ENCODE measurements at regions not wholly inside any gene's neighbourhood (a gene's known extent, or its start where the extent isn't known, plus 50 kb on each side); places are given as distances from the start of the nearest gene placed in this dataset.
"Not testable (repeated sequence)": the region's sequence is repeated elsewhere in the genome, so short reads cannot be mapped to it uniquely, and the experiment has no call there.

GRCh38 chr5:152787709-152788217 lies 382.7 kb upstream of the NMUR2 start:
- not testable (repeated sequence) for H3K27ac ChIP-seq (ENCODE audit: low read depth, low read length, severe bottlenecking); H3K4me3 ChIP-seq (ENCODE audit: extremely low read depth, insufficient read depth, low read length, poor library complexity, severe bottlenecking); H3K9me3 ChIP-seq (ENCODE audit: control insufficient read depth, low read length); H3K36me3 ChIP-seq (ENCODE audit: control insufficient read depth, insufficient read depth, low read length); H3K4me1 ChIP-seq (ENCODE audit: control insufficient read depth, insufficient read depth, low read length, poor library complexity, severe bottlenecking)
- WGBS, 2 experiments (ENCODE audit: insufficient coverage in 2 of 2) = 76 to 80% methylated on average over 3 of the region's 6 CpGs

DNA sequence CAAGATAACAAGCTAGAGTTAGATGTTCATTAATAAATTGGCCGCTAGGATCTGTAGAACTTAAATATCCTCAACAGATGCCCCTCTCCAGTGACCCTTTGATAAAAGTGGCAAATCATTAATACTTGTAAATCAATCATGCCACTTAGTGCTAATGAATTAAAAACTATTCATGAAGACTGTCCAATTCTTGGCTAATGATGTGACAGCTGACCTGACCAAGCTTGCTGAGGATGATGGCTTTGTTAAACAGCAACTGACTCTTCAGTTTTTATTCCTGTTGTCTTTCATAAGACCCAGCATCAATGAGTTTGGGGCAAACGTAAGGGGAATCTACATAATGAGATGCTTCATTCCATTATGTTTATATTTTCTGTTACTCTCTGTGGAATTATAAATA lies 396.8 kb upstream of the NMUR2 start:
- H3K36me3 ChIP-seq (ENCODE audit: control insufficient read depth, insufficient read depth, low read length) = no peaks in the 10 kb centered on the region
- no peak overlapping the region for H3K27ac ChIP-seq (ENCODE audit: low read depth, low read length, severe bottlenecking)
- no peaks in the 10 kb centered on the region for H3K9me3 ChIP-seq (ENCODE audit: control insufficient read depth, low read length)
- H3K4me1 ChIP-seq (ENCODE audit: control insufficient read depth, insufficient read depth, low read length, poor library complexity, severe bottlenecking) = no peaks in the 10 kb centered on the region
- H3K4me3 ChIP-seq (ENCODE audit: extremely low read depth, insufficient read depth, low read length, poor library complexity, severe bottlenecking) = no peak overlapping the region
- no CpG with 5 or more reads among the region's 2 CpGs for WGBS, 2 experiments (ENCODE audit: insufficient coverage in 2 of 2)

DNA sequence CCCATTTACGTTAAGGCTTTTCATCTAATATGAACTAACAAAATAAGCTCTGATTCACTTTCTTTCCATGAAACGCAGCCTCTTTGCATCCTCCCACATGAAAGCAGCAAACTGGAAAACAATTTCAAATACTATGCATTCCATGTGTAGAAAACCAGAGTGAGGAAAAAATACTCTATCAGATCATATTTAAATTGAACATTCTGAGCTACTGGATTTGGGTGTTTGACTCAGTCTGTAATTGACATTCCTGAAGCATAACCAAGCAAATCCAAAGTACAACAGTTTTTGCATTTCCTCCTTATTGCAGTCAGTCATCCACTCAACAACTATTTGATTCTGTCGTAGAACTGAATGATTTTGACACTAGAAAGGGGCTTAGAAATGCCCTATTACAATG lies 399.1 kb upstream of the NMUR2 start:
- H3K4me1 ChIP-seq (ENCODE audit: control insufficient read depth, insufficient read depth, low read length, poor library complexity, severe bottlenecking) = no peaks in the 10 kb centered on the region
- no peak overlapping the region for H3K27ac ChIP-seq (ENCODE audit: low read depth, low read length, severe bottlenecking)
- no peaks in the 10 kb centered on the region for H3K9me3 ChIP-seq (ENCODE audit: control insufficient read depth, low read length)
- no peaks in the 10 kb centered on the region for H3K36me3 ChIP-seq (ENCODE audit: control insufficient read depth, insufficient read depth, low read length)
- WGBS, 2 experiments (ENCODE audit: insufficient coverage in 2 of 2) = 44 to 78% methylated on average over 1 of the region's 3 CpGs
- no peak overlapping the region for H3K4me3 ChIP-seq (ENCODE audit: extremely low read depth, insufficient read depth, low read length, poor library complexity, severe bottlenecking)

DNA sequence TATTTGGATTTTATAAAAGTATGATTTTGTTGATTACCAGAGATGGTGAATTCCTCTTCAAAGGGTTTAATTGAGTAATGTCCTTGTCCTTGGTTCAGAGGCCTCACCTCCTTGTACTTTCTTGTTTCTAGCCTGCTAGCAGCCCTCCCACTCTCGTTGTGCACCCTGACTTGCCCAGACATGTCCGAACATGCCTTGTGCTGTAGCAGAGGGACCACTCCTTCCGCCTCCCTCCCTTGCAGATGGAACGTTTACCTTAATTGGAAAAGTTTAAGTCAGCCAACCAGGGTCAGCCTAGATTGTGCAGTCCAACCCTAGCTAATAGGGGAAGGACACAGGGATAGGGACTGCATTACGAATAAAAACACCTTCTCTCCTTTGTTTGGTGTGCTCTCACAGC lies 406.9 kb upstream of the NMUR2 start:
- Histone ChIP-seq H3K4me1 (ENCODE audit: control insufficient read depth, insufficient read depth, low read length, poor library complexity, severe bottlenecking) (no peaks in the 10 kb centered on the region), H3K9me3 (ENCODE audit: control insufficient read depth, low read length) (no peaks in the 10 kb centered on the region), H3K36me3 (ENCODE audit: control insufficient read depth, insufficient read depth, low read length) (no peaks in the 10 kb centered on the region), H3K4me3 (ENCODE audit: extremely low read depth, insufficient read depth, low read length, poor library complexity, severe bottlenecking) (no peak overlapping the region), H3K27ac (ENCODE audit: low read depth, low read length, severe bottlenecking) (peak overlapping the region; percentile 42)
- 81 to 88% methylated on average over 3 to 5 of the region's 5 CpGs for WGBS, 2 experiments (ENCODE audit: insufficient coverage in 2 of 2)

DNA sequence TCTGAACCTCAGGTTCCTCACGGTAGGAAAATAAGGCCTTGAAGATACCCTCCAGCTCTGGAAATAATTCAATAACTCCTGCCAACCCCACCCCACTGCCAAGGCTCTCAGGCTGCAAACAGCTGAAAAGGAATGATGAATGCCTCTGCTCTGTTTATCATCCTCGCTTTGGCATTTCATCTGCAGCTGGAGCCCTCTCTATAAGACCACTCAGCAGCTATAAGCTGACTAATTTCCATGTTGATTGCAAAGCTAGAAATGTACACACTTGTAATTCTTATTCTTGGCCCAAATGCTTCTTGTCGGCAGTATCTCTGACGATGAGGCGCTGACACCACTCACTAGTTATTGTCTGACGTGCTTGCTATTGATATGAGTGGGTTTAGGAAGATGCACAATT lies 408.4 kb upstream of the NMUR2 start:
- H3K4me3 ChIP-seq (ENCODE audit: extremely low read depth, insufficient read depth, low read length, poor library complexity, severe bottlenecking) = no peak overlapping the region
- WGBS, 2 experiments (ENCODE audit: insufficient coverage in 2 of 2) = 100% methylated on average over 1 to 2 of the region's 6 CpGs
- H3K4me1 ChIP-seq (ENCODE audit: control insufficient read depth, insufficient read depth, low read length, poor library complexity, severe bottlenecking) = no peaks in the 10 kb centered on the region
- H3K9me3 ChIP-seq (ENCODE audit: control insufficient read depth, low read length) = no peaks in the 10 kb centered on the region
- H3K27ac ChIP-seq (ENCODE audit: low read depth, low read length, severe bottlenecking) = no peak overlapping the region
- no peaks in the 10 kb centered on the region for H3K36me3 ChIP-seq (ENCODE audit: control insufficient read depth, insufficient read depth, low read length)

DNA sequence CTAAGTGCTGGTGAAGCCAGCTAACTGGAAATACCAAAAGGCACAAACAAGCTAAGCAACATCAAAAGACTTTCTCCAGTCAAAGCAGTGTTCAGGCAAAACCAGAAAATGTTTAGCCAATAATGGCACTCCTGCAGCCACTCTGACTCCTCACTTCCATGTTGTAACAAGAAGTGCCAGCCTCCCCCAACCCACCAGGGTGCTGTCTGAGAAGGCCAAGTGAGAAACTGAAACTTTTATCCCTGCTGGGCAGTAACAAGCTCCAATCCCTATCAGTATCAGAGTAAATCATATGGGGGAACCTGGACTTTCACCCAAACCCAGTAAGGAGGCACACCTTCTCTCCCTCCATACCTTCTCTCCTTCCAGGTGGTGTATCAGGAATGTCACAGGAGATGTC lies 414.8 kb upstream of the NMUR2 start:
- H3K27ac ChIP-seq (ENCODE audit: low read depth, low read length, severe bottlenecking) = peak overlapping the region; percentile 39
- no peaks in the 10 kb centered on the region for H3K36me3 ChIP-seq (ENCODE audit: control insufficient read depth, insufficient read depth, low read length)

DNA sequence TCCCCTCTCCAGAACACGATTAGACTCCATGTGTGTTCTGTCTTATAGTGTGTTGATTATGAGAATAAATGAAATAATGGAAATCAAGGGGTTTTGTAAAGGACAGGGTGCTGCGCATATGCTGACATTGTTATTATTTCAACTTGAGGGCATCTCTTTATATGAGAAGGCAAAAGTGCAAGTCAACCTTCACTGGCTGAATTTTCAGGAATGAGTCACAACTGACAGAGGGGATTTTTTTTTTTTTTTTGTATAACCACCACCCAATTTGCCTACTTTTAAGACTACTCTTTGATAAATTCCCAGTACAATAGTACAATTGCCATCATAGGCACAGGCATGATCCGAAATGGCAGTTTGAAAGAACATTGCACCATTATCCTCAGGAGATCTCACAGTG lies 419.2 kb upstream of the NMUR2 start:
- WGBS, 2 experiments (ENCODE audit: insufficient coverage in 2 of 2) = 100% methylated on average over 1 to 3 of the region's 3 CpGs
- Histone ChIP-seq H3K9me3 (ENCODE audit: control insufficient read depth, low read length) (no peaks in the 10 kb centered on the region), H3K27ac (ENCODE audit: low read depth, low read length, severe bottlenecking) (no peak overlapping the region), H3K4me1 (ENCODE audit: control insufficient read depth, insufficient read depth, low read length, poor library complexity, severe bottlenecking) (peaks cover 5% of the 10 kb centered on the region), H3K36me3 (ENCODE audit: control insufficient read depth, insufficient read depth, low read length) (no peaks in the 10 kb centered on the region), H3K4me3 (ENCODE audit: extremely low read depth, insufficient read depth, low read length, poor library complexity, severe bottlenecking) (no peak overlapping the region)

More for the DNA sequence above, 414.8 kb upstream of the NMUR2 start:
- Histone ChIP-seq H3K9me3 (ENCODE audit: control insufficient read depth, low read length) (no peaks in the 10 kb centered on the region), H3K4me1 (ENCODE audit: control insufficient read depth, insufficient read depth, low read length, poor library complexity, severe bottlenecking) (peaks cover 5% of the 10 kb centered on the region), H3K4me3 (ENCODE audit: extremely low read depth, insufficient read depth, low read length, poor library complexity, severe bottlenecking) (no peak overlapping the region)

DNA sequence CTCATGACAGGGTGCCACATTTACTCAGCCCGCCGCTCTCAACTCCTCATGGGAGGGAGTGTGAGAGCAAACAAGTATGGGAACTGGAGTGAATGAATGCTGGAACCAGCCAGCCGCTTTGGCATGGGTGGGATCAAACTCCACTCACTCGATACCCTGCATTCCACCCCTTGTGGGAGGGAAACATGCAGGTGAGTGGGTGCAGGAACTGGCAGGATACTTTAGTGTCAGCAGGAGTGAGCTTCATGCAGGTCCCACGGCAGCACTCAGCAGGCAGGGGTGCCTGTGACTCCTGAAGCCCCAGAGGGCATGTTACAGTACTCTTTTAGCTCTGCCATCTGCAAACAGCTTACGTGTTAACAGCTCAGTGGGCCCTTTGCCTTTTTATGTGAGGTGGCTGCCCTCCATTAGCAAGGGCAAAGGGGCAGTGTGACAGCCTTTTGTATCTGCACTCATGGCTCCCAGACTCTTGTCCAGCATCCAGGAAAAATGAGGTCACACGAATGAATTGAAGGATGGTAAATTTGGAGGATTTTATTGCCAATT lies 433.2 kb upstream of the NMUR2 start:
- no peak overlapping the region for H3K27ac ChIP-seq (ENCODE audit: low read depth, low read length, severe bottlenecking)
- no peaks in the 10 kb centered on the region for H3K36me3 ChIP-seq (ENCODE audit: control insufficient read depth, insufficient read depth, low read length)
- no peaks in the 10 kb centered on the region for H3K9me3 ChIP-seq (ENCODE audit: control insufficient read depth, low read length)
- WGBS, 2 experiments (ENCODE audit: insufficient coverage in 2 of 2) = 83 to 84% methylated on average over 3 to 6 of the region's 7 CpGs
- H3K4me3 ChIP-seq (ENCODE audit: extremely low read depth, insufficient read depth, low read length, poor library complexity, severe bottlenecking) = no peak overlapping the region
- no peaks in the 10 kb centered on the region for H3K4me1 ChIP-seq (ENCODE audit: control insufficient read depth, insufficient read depth, low read length, poor library complexity, severe bottlenecking)

DNA sequence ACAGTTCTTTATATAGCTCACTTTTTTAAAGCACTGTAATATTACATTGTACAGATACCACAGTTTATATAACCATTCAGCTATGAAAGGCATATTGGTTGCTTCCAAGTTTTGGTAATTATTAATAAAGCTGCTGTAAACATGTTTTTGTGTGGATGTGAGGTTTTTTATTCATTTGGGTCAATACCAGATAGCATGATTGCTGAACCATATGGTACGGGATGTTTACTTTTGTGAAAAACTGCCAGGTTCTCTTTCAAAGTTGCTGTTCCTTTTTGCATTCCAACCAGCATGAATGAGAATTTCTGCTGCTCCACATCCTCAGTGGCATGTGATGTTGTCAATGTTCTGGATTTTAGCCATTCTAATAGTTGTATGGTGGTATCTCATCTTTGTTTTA lies 439.6 kb upstream of the NMUR2 start:
- H3K4me3 ChIP-seq (ENCODE audit: extremely low read depth, insufficient read depth, low read length, poor library complexity, severe bottlenecking) = no peak overlapping the region
- 75 to 83% methylated on average over 1 of the region's 1 CpG for WGBS, 2 experiments (ENCODE audit: insufficient coverage in 2 of 2)
- no peaks in the 10 kb centered on the region for H3K4me1 ChIP-seq (ENCODE audit: control insufficient read depth, insufficient read depth, low read length, poor library complexity, severe bottlenecking)
- H3K36me3 ChIP-seq (ENCODE audit: control insufficient read depth, insufficient read depth, low read length) = no peaks in the 10 kb centered on the region
- no peaks in the 10 kb centered on the region for H3K9me3 ChIP-seq (ENCODE audit: control insufficient read depth, low read length)
- no peak overlapping the region for H3K27ac ChIP-seq (ENCODE audit: low read depth, low read length, severe bottlenecking)

DNA sequence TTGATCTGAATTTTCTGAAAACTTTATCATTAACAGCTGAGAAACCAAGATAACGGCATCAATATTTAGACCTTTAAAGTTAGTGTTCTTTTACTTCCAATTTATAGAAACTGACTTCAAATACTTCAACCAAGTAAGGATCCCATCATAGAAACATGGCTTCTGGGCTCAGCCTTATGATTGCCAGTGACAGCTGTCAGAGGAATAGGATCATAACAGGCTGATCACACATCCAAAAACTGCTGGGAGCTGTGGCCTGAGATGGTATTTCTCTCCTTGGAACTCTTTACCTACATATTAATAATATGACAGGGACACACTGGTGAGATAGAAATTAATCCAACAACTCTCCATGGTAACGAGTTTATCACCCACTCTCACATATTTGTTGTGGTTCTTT lies 448.3 kb upstream of the NMUR2 start:
- no peak overlapping the region for H3K4me3 ChIP-seq (ENCODE audit: extremely low read depth, insufficient read depth, low read length, poor library complexity, severe bottlenecking)
- no peaks in the 10 kb centered on the region for H3K9me3 ChIP-seq (ENCODE audit: control insufficient read depth, low read length)
- WGBS, 2 experiments (ENCODE audit: insufficient coverage in 2 of 2) = no CpG with 5 or more reads among the region's 2 CpGs
- peaks cover 32% of the 10 kb centered on the region for H3K4me1 ChIP-seq (ENCODE audit: control insufficient read depth, insufficient read depth, low read length, poor library complexity, severe bottlenecking)
- H3K36me3 ChIP-seq (ENCODE audit: control insufficient read depth, insufficient read depth, low read length) = no peaks in the 10 kb centered on the region
- no peak overlapping the region for H3K27ac ChIP-seq (ENCODE audit: low read depth, low read length, severe bottlenecking)

- Histone ChIP-seq H3K4me3 (ENCODE audit: extremely low read depth, insufficient read depth, low read length, poor library complexity, severe bottlenecking) (no peak overlapping the region), H3K36me3 (ENCODE audit: control insufficient read depth, insufficient read depth, low read length) (no peaks in the 10 kb centered on the region), H3K4me1 (ENCODE audit: control insufficient read depth, insufficient read depth, low read length, poor library complexity, severe bottlenecking) (peaks cover 36% of the 10 kb centered on the region), H3K9me3 (ENCODE audit: control insufficient read depth, low read length) (no peaks in the 10 kb centered on the region), H3K27ac (ENCODE audit: low read depth, low read length, severe bottlenecking) (peak overlapping the region; percentile 39)
- WGBS, 2 experiments (ENCODE audit: insufficient coverage in 2 of 2) = no CpG with 5 or more reads among the region's 4 CpGs
Measured at GRCh38 chr5:152855441-152855840, 450.4 kb upstream of the NMUR2 start.
